ENCODE measurements at regions not wholly inside any gene's neighbourhood (a gene's known extent, or its start where the extent isn't known, plus 50 kb on each side); places are given as distances from the start of the nearest gene placed in this dataset.

DNA sequence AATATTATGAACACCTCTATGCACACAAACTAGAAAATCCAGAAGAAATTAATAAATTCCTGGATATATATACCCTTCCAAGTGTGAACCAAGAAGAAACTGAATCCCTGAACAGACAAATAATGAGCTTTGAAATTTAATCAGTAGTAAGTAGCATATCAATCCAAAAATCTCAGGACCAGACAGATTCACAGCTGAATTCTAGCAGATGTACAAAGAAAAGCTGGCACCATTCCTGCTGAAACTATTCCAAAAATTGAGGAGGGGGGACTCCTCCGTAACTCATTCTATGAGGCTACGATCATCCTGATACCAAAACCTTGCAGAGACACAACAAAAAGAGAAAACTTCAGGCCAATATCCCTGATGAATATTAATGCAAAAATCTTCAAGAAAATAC is 67.0 kb upstream of the PDE7B start:
- H3K27ac Mint-ChIP-seq, result no peak overlapping the region
- H3K9me3 Mint-ChIP-seq, result no peaks in the 10 kb centered on the region
- H3K27me3 Mint-ChIP-seq (ENCODE audit: low read depth in 3 of 3), result peaks cover 4 to 7% (median 5%) of the 10 kb centered on the region in 3 donors
- H3K36me3 Mint-ChIP-seq, result no peaks in the 10 kb centered on the region
- H3K4me1 Mint-ChIP-seq, result no peaks in the 10 kb centered on the region
- H3K4me3 Mint-ChIP-seq, result no peak overlapping the region
- no peak for DNase-seq

DNA sequence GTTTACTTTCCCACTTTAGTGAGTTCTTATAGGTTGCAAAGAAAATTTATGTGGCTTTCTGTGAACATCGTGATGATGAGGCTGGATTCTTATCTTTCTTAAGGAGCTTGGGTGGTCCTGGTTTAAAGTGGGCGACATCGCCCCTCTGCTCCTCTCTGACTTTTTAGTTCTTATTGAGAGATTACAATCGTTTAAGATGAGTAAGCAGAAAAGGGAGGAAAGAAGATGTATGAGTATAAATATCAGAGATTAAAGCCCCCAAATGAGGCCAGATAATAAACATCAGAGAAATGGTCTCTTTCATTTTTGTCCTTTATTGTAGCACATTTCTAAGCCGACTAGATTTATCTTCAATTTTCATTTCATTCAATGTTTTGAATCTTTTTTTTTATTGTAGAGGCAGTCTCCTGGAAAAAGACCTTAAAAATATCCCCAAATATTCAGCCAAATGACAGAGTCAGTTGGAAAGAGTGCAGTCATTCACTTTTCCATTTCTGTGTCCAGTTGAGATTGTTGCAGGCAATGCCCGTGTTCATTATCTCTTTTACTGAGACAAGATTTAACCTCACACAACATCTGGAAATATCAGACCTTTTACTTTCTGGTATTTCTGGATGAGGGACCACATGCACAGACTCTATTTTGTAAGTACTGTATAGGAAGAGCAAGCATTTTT is 62.0 kb upstream of the PDE7B start:
- no peaks in the 10 kb centered on the region for H3K4me1 Mint-ChIP-seq
- H3K27ac Mint-ChIP-seq, result no peak overlapping the region
- no peak for DNase-seq
- H3K36me3 Mint-ChIP-seq, result no peaks in the 10 kb centered on the region
- H3K4me3 Mint-ChIP-seq, result no peak overlapping the region
- H3K9me3 Mint-ChIP-seq, result no peaks in the 10 kb centered on the region
- peaks cover 0 to 7% (median 1%) of the 10 kb centered on the region in 3 donors for H3K27me3 Mint-ChIP-seq (ENCODE audit: low read depth in 3 of 3)

GRCh38 chr6:135791441-135791840 is 60.1 kb upstream of the PDE7B start:
- Mint-ChIP-seq H3K4me1 (no peaks in the 10 kb centered on the region), H3K4me3 (no peak overlapping the region)

DNA sequence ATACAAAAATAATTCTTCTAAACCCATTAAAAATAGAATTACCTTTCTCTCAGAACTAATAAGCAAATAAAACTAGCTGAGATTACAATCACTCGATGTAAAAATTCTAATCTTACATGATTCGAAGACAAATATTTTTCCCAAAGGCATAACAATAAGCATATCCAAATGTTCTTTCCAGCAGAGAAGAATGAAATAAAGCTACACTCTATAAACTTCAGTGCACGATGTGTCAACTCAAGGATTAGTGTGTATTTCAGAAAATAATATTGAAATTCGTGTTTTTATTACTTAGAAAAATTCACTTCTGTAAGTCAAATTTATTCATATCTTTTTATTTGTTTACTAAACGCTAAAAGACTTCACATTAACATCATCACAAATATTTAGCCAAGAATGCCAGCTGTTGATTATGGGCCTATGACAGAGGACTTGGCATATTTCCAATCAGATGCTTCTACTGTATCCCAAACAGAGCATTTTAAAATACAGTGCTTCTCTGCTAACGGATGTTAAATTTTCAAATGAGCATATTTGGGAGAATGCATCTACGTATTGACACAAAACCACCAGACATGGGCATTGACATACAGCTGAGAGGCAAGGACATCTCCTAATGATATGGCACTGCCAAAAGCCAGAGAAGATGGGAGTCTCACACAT is 54.7 kb upstream of the PDE7B start:
- Mint-ChIP-seq H3K36me3 (no peaks in the 10 kb centered on the region), H3K4me3 (no peak overlapping the region), H3K4me1 (peaks cover 0 to 1% of the 10 kb centered on the region in 2 donors), H3K27me3 (ENCODE audit: low read depth in 3 of 3) (peaks cover 0 to 2% (median 1%) of the 10 kb centered on the region in 3 donors), H3K9me3 (no peaks in the 10 kb centered on the region), H3K27ac (no peak overlapping the region)
- DNase-seq, result no peak

More at GRCh38 chr6:135791441-135791840, 60.1 kb upstream of the PDE7B start:
- H3K27me3 Mint-ChIP-seq (ENCODE audit: low read depth in 3 of 3), result peaks cover 0 to 4% (median 1%) of the 10 kb centered on the region in 3 donors
- H3K36me3 Mint-ChIP-seq, result no peaks in the 10 kb centered on the region
- H3K9me3 Mint-ChIP-seq, result no peaks in the 10 kb centered on the region
- no peak for DNase-seq
- no peak overlapping the region for H3K27ac Mint-ChIP-seq

- DNase-seq, result no peak
- H3K4me1 Mint-ChIP-seq, result peaks cover 0 to 1% of the 10 kb centered on the region in 2 donors
- H3K36me3 Mint-ChIP-seq, result no peaks in the 10 kb centered on the region
- peaks cover 0 to 2% (median 0%) of the 10 kb centered on the region in 3 donors for H3K27me3 Mint-ChIP-seq (ENCODE audit: low read depth in 3 of 3)
- no peak overlapping the region for H3K4me3 Mint-ChIP-seq
- no peaks in the 10 kb centered on the region for H3K9me3 Mint-ChIP-seq
- H3K27ac Mint-ChIP-seq, result no peak overlapping the region
Measured at GRCh38 chr6:135797361-135797760, 54.1 kb upstream of the PDE7B start.

DNA sequence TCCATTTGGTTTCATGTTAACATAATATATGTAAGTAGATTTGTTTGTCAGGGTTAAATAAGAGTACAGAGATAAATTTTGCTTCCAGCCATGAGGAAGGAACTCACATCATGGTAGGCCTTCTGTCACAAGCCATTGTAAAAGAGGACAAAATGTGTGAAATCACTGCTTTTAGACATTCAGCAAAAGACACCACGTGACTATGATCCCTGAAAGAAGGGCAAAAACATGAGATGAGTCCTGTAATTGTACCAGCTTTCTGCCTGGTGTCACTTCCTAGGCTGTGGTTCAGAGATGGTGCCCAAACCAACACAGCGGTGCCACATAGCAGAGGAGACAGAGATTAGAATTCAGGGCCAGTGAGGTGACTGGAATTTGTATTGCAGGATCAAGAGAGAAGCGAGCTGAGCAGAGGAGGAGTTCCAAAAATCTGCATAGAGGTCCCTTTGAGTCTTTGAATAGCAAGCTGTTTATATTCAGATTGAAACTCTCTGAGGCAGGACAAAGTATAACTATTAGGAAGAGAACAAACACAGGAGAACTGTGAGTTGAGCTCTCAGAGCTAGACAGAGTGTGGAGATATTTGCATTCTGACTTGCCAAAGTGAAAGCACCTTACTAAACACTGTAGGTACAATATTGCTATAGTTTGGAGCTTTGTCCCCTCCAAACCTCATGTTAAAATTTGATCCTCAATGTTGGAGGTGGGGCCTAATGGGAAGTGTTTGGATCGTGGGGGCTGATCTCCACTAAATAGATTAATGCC is 52.6 kb upstream of the PDE7B start:
- H3K27ac Mint-ChIP-seq, result no peak overlapping the region
- H3K4me3 Mint-ChIP-seq, result no peak overlapping the region
- H3K36me3 Mint-ChIP-seq, result no peaks in the 10 kb centered on the region
- no peak for DNase-seq
- peaks cover 0 to 1% of the 10 kb centered on the region in 2 donors for H3K4me1 Mint-ChIP-seq
- H3K27me3 Mint-ChIP-seq (ENCODE audit: low read depth in 3 of 3), result no peaks in the 10 kb centered on the region
- H3K9me3 Mint-ChIP-seq, result no peaks in the 10 kb centered on the region

Data from immature natural killer cell (primary cell).